OCI-LY1 (cell line): ENCODE measurements at regions not wholly inside any gene's neighbourhood (a gene's known extent, or its start where the extent isn't known, plus 50 kb on each side); places are given as distances from the start of the nearest gene placed in this dataset.

Source experiments
- CTCF ChIP-seq: fragments of 200-600 bp; sonication (generic), shearing (Covaris generic); IDR thresholded peaks from 2 replicates; pipeline ENCODE4 v1.5.1; 2017; ENCODE audit warnings: mild to moderate bottlenecking, antibody characterized with exemption, low read length, moderate library complexity, mixed read lengths
- EZH2 ChIP-seq: fragments of 200-600 bp; sonication (generic), shearing (Covaris generic); IDR thresholded peaks from 2 replicates; pipeline ENCODE4 v1.8.0; 2017; ENCODE audit warnings: borderline replicate concordance, mixed run types, mild to moderate bottlenecking, antibody characterized with exemption, low read length, moderate library complexity, mixed read lengths

GRCh38 chr6:142601427-142601826 lies 299.6 kb downstream of the ADGRG6 start:
- TF ChIP-seq CTCF, result no peak
- no peak for TF ChIP-seq EZH2
